Left colon (tissue), 2 donors: ENCODE measurements at regions not wholly inside any gene's neighbourhood (a gene's known extent, or its start where the extent isn't known, plus 50 kb on each side); places are given as distances from the start of the nearest gene placed in this dataset.
A peak's percentile ranks its signal among the peaks of the same experiment; 100 is the strongest.
"Not testable (repeated sequence)": the region's sequence is repeated elsewhere in the genome, so short reads cannot be mapped to it uniquely, and the experiment has no call there.

Experiments
- ATAC-seq: fragments of 200-7000 bp; cut with Tn5 transposase; one replicate; pipeline ENCODE4 v1.9.1; 2020; ENCODE audit warnings: mild to moderate bottlenecking, moderate library complexity
- DNase-seq, 2 donors: peaks; one replicate each; pipeline ENCODE4 v3.0.0-alpha.2; 2020
- intact Hi-C, 2 donors: fragments of 100-400 bp; cut with DNase I in 1 of 2; cut with micrococcal nuclease in 1 of 2; formaldehyde crosslinking; loops; one replicate each; pipeline versions ENCODE4 v1.11.2 to v1.14.0; 2022; cut with DNase I, micrococcal nuclease
- donor health status: DM: no; HTN: no; CAD: no.
- donor health status: DM: yes; HTN: yes; CAD: no.

DNA sequence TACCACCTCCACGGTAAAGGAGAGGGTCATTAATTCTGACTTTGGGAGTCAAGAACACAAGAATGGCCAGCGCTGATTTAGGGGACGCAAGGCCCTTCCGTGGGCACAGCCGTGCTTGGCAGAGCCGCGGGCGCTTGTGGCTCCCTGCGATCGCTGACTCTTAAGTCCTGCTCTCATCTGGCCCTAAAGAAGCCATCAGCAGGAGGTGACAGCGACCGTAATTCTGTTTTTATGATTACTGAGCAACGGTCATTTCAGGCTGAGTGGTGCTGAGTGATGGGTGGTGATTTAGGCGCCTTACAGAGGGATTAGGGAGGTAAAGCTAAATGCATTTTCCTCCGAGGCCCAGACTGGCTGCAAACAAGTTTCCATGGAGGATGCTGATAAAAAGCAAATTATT is 364.6 kb upstream of the SULF2 start:
- no peak for ATAC-seq
- DNase-seq = peak in 1 of 2 donors; percentile 8
- intact Hi-C loops = no loop called here

DNA sequence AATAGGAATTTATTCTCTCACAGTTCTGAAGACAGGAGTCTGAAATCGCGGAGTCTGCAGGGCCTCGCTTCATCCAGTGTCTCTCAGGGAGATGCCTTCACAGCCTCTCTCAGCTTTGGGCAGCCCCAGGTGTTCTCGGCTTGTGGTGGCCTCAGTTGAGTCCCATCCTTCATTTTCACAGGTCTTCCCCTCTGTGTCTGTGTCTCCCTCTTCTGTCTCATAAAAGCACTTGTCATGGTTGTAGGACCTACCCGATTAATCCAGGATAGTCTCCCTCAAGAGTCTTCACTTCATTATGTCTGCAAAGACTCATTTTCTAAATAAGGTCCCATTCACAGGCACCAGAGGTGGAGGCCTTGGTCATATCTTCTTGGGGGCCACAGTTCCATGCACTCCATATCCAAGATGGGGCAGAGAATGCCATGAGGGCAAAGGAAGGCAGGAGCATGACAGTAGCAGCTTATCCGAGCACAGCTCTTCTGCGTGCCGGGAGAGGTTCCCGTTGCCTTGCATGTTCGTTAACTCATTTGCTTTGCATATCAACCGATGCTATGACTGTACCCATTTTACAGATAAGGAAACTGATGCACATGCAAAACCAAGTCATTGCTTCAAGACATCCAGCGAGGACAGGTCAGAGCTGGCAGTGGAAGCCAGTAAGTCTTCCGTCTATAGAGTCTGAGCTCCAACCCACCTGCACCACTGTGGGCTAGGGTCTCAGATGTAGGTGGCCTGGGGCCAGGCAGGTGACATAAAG is 363.8 kb upstream of the SULF2 start:
- no peak for ATAC-seq
- no peak for DNase-seq
- intact Hi-C loops = no loop called here

GRCh38 chr20:48148020-48148419 is 362.7 kb upstream of the SULF2 start:
- DNase-seq (no peak), ATAC-seq (no peak)
- intact Hi-C loops = no loop called here

GRCh38 chr20:48147311-48147710 is 362.0 kb upstream of the SULF2 start:
- intact Hi-C loops = no loop called here
- no peak for DNase-seq
- no peak for ATAC-seq

- DNase-seq (no peak), ATAC-seq (no peak)
- intact Hi-C loops = no loop called here
These were observed 361.6 kb upstream of the SULF2 start for GRCh38 chr20:48146877-48147276.

- DNase-seq = no peak
- no peak for ATAC-seq
- intact Hi-C loops = no loop called here
These were observed 361.0 kb upstream of the SULF2 start for GRCh38 chr20:48146308-48146707.

- ATAC-seq (no peak), DNase-seq (no peak)
- intact Hi-C loops = no loop called here
These were observed 358.3 kb upstream of the SULF2 start for GRCh38 chr20:48143435-48144081.

DNA sequence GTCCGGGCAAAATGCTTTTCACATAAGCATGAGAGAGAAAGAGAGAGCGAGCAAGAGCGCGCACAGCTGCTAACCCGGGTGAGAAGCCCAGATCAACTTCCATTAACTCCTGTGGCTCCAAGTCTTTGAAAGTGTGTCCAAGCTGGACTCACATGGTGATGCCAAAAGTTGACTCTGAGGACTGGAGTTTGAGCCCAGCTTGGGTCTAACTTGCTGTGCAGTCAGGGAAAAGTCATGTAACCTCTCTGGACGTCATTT is 357.2 kb upstream of the SULF2 start:
- no peak for DNase-seq
- intact Hi-C loops = no loop called here
- no peak for ATAC-seq

DNA sequence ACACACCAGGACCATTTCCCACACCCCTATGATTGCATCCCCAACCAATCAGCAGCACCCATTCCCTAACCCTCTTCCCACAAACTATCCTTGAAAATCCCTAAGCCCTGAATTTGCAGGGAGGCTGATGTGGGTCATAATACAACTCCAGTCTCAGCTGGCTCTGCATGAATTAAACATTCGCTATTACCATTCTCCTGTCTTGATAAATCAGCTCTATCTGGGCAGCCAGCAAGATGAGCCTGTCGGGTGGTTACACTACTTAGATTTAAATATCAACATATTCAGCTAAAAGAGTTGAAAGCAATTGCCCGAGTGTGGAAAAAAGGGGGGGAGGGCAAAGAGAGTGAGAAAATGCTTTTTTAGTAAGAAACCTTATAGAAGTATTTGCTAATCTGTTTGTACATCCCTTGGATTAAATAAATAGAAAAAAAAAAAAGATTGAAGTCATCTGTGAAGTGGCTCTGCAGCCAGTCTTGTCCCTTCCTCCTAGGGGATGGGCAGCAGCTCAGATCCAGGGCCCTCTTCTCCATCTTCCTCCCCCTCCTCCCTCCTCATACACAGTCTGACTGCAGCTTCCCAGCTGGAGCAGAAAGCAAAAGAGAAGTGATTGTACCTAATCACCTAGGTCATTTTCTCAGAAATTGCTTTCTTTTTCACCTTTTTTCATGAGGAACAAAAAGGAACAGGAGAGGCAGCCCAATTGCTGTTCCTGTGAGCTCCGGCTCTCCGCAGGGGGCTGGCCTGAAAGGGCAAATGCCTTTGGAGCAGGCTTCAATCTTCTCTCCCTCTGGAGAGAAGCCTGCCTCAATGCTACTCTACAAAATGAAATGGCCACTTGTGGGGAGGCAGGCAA is 356.6 kb upstream of the SULF2 start:
- DNase-seq (no peak), ATAC-seq (no peak)
- intact Hi-C loops = no loop called here

GRCh38 chr20:48139262-48140041 is 354.2 kb upstream of the SULF2 start:
- intact Hi-C loops = no loop called here
- DNase-seq (no peak), ATAC-seq (no peak)

- DNase-seq (no peak), ATAC-seq (no peak)
These were observed 347.6 kb upstream of the SULF2 start for GRCh38 chr20:48132834-48133233.

DNA sequence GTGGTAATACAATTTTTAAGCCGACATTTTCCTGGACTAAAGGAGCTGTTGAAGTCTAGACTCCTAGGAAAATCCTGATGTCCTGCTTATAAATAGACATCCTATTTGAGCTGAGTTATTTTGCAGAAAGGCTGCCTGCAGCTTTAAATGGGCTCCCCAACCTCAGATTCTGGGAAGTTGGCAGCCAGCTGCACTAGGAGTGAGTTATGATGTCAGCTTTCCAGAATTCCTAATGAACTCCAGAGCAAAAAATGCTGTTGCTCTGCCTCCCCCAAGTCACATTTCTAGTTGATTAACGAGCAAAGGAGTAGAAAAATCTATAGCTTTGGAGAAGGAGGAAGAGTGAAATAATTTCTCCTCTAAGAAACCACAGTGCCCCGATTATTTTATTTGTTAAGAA is 346.3 kb upstream of the SULF2 start:
- intact Hi-C loops = no loop called here
- no peak for ATAC-seq

More at GRCh38 chr20:48132834-48133233, 347.6 kb upstream of the SULF2 start:
- intact Hi-C loops = no loop called here

GRCh38 chr20:48129345-48129942 is 344.2 kb upstream of the SULF2 start:
- ATAC-seq (no peak), DNase-seq (no peak)
- intact Hi-C loops = no loop called here

More for the DNA sequence above, 346.3 kb upstream of the SULF2 start:
- no peak for DNase-seq

DNA sequence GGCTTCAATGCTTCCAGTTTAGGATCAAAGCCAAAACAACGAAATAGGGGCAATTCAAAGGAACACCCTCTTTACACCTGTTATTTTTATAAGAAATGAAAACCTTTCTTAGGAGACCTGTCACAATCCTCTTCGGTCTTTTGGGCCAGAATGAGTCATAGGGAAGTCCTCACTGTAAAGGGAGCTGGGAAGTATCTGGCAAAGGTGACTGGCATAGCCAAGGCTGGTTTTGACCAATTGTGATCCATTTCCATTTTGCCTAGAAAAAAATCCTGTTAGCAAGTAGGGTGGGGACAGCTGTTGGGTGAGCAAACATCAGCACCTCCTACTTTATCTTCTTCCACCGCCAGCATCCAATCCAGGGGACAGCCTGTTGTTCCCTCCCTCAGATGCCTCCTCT is 343.2 kb upstream of the SULF2 start:
- ATAC-seq = no peak
- no peak for DNase-seq
- intact Hi-C loops = no loop called here

- ATAC-seq, intact Hi-C loops, DNase-seq: not testable (repeated sequence)
These were observed 342.7 kb upstream of the SULF2 start for GRCh38 chr20:48127964-48128363.

DNA sequence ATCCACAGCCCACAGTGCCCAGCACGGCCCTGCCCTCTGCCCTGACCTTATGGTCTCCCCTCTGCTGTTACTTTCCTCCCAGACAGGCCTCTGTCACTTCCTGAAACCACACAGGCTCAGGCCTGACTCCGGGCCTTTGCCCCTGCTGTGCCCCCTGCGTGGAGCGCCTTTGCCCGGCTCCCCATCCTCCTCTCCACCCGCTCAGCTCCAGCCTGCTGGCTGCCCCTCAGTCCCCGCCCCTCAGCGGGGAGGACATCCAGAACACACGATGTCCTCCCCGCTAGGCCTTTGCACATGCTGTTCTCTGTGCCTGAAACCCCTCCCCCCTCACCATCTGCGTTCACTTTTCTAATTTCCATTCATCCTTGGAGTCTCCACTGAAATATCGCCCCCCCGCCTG is 341.9 kb upstream of the SULF2 start:
- intact Hi-C loops, ATAC-seq, DNase-seq: not testable (repeated sequence)

- intact Hi-C loops = no loop called here
- ATAC-seq (no peak), DNase-seq (no peak)
These were observed 341.0 kb upstream of the SULF2 start for GRCh38 chr20:48126227-48126740.

GRCh38 chr20:48124960-48125359 is 339.7 kb upstream of the SULF2 start:
- DNase-seq = no peak
- ATAC-seq = no peak
- intact Hi-C loops = no loop called here
